Urinary bladder (tissue), 3 donors: ENCODE measurements at regions not wholly inside any gene's neighbourhood (a gene's known extent, or its start where the extent isn't known, plus 50 kb on each side); places are given as distances from the start of the nearest gene placed in this dataset.

ENCODE experiments used
- DNase-seq: peaks from one replicate; pipeline ENCODE4 v3.0.0-alpha.2; 2015; ENCODE audit errors: extremely low spot score
- H3K27ac ChIP-seq: one replicate; pipeline ENCODE4 v1.5.1; 2013; ENCODE audit warnings: low read depth, mild to moderate bottlenecking, moderate library complexity
- H3K36me3 ChIP-seq: one replicate; pipeline ENCODE4 v1.6.1; 2013; ENCODE audit warnings: mild to moderate bottlenecking, moderate library complexity; ENCODE audit not compliant: insufficient read depth
- H3K4me1 ChIP-seq: one replicate; pipeline ENCODE4 v1.6.1; 2013; ENCODE audit warnings: mild to moderate bottlenecking, moderate library complexity; ENCODE audit not compliant: insufficient read depth
- H3K4me3 ChIP-seq: one replicate; pipeline ENCODE4 v1.5.1; 2013; ENCODE audit warnings: low read depth, low read length
- WGBS: extraction: QIAGEN DNeasy Blood & Tissue Kit; methylation state at CpG from one replicate; pipeline ENCODE4 v1.1.7; 2013; 5-methylcytosine and 5-hydroxymethylcytosine counted together
- donor health status: healthy with polysubstance abuse.
- donor health status: healthy.

GRCh38 chr9:79985772-79986171 lies 414.0 kb downstream of the TLE4 start:
- no peak overlapping the region for H3K27ac ChIP-seq
- 90% methylated on average over 5 of the region's 5 CpGs for WGBS

GRCh38 chr9:79985264-79985663 lies 413.5 kb downstream of the TLE4 start:
- DNase-seq: no peak
- no peak overlapping the region for H3K4me3 ChIP-seq
- no peak overlapping the region for H3K27ac ChIP-seq
- H3K36me3 ChIP-seq: no peaks in the 10 kb centered on the region
- 95% methylated on average over 7 of the region's 7 CpGs for WGBS
- no peaks in the 10 kb centered on the region for H3K4me1 ChIP-seq

More at GRCh38 chr9:79985772-79986171, 414.0 kb downstream of the TLE4 start:
- no peak for DNase-seq
- H3K4me3 ChIP-seq: no peak overlapping the region
- no peaks in the 10 kb centered on the region for H3K36me3 ChIP-seq
- H3K4me1 ChIP-seq: no peaks in the 10 kb centered on the region

- Histone ChIP-seq H3K4me1 (no peaks in the 10 kb centered on the region), H3K4me3 (no peak overlapping the region), H3K27ac (no peak overlapping the region), H3K36me3 (no peaks in the 10 kb centered on the region)
- 70% methylated on average over 4 of the region's 4 CpGs for WGBS
- no peak for DNase-seq
Measured at GRCh38 chr9:79984429-79985067, 412.8 kb downstream of the TLE4 start.

- Histone ChIP-seq H3K4me1 (no peaks in the 10 kb centered on the region), H3K27ac (no peak overlapping the region), H3K4me3 (no peak overlapping the region), H3K36me3 (no peaks in the 10 kb centered on the region)
- WGBS: 52% methylated on average over 3 of the region's 3 CpGs
- DNase-seq: no peak
Measured at GRCh38 chr9:79980432-79980831, 408.7 kb downstream of the TLE4 start.

GRCh38 chr9:79977510-79978197 lies 405.9 kb downstream of the TLE4 start:
- no peak overlapping the region for H3K27ac ChIP-seq

DNA sequence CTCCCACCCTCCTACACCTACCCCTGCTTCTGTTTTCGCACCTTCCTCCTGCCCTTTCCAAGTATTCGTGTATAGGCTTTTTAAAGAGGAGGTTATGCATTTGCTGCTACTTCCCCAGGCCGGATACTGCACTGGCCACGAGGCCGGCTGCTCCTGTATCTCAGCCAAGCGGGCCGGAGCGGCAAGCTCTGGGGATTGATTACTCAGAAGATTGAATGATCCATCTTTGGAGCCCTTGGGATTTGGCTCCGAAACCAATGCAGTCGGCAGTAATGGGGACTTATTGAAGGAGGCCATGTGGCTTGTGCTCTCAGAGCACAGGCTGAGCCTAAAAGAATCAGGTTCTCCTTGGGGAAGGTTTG lies 405.3 kb downstream of the TLE4 start:
- Histone ChIP-seq H3K36me3 (no peaks in the 10 kb centered on the region), H3K27ac (no peak overlapping the region), H3K4me3 (no peak overlapping the region), H3K4me1 (no peaks in the 10 kb centered on the region)
- DNase-seq: no peak
- 88% methylated on average over 10 of the region's 10 CpGs for WGBS

More at GRCh38 chr9:79977510-79978197, 405.9 kb downstream of the TLE4 start:
- Histone ChIP-seq H3K36me3 (no peaks in the 10 kb centered on the region), H3K4me3 (no peak overlapping the region), H3K4me1 (no peaks in the 10 kb centered on the region)
- DNase-seq: no peak
- 84% methylated on average over 1 of the region's 1 CpG for WGBS

DNA sequence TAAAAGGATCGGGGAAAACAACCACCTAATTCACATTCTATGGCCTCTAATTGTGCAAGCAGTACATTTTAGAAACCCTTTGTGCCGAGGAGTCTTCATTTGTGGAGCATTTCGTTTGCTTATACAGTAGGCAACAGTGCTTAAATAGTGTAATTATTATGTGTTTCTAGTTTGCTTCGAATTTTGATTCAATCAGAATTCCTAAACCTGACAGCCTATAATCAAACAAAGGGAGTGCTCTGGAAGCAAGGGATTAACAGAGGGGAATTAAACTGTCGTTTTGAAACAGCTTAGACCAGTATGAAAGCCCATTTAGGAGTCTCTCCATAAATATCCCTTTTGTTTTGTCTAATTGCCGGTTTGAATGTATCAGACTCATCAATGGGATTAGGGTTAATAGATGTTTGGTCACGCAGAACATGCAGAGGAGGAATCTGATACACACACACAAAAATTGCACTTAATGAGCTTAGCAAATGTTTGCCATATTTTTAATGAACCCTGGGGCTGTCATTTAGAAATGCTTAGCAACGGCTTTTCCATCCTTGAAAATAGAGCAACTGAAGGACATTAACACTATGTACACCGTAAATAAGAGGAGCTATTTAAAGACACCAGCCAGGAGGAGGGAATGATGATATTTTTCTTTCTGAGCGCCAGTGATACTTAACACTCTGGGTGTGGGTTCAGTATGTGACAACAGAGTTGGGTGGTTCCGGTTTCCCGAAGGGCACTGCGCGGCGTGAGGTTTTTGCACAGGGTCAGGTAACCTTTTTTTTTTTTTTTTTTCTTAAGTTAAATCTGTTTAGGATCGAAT lies 404.7 kb downstream of the TLE4 start:
- H3K4me3 ChIP-seq: no peak overlapping the region
- H3K36me3 ChIP-seq: no peaks in the 10 kb centered on the region
- no peak overlapping the region for H3K27ac ChIP-seq
- WGBS: 86% methylated on average over 16 of the region's 16 CpGs
- DNase-seq: no peak
- H3K4me1 ChIP-seq: no peaks in the 10 kb centered on the region

- H3K4me1 ChIP-seq: no peaks in the 10 kb centered on the region
- 83% methylated on average over 10 of the region's 10 CpGs for WGBS
Measured at GRCh38 chr9:79975621-79976256, 404.0 kb downstream of the TLE4 start.

DNA sequence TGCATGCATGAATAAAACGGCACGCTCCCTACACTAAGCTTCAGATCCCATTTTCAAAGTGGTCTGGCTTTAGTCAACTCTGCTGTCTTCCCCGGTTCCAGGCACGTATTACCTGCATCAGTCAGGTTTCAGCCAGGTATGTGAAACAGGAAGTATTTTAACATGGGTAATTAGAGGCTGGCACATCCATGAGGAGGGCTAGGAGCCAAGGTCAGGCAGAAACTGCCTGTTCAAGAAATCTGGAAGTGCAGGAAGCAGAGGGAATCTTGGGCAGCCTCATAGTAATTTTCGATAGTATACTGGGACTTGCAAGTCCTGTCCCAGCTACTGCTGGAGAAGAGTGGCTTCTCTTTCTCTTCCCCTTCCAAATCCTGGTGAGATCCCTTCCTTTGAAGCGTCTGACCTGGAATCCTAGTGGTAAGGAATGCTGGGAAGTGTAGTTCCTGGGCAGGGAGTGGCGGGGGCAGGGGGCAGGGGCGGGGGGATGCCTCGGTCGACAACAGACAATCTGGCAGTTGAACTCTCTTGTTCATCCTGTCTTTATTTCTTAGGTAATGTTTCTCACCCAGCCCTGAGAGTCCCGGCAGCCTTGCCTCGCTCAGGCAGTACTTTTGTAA lies 403.1 kb downstream of the TLE4 start:
- no peak overlapping the region for H3K4me3 ChIP-seq
- H3K36me3 ChIP-seq: no peaks in the 10 kb centered on the region
- no peak for DNase-seq
- 76% methylated on average over 12 of the region's 12 CpGs for WGBS
- H3K27ac ChIP-seq: no peak overlapping the region
- no peaks in the 10 kb centered on the region for H3K4me1 ChIP-seq

More at GRCh38 chr9:79975621-79976256, 404.0 kb downstream of the TLE4 start:
- Histone ChIP-seq H3K27ac (no peak overlapping the region), H3K36me3 (no peaks in the 10 kb centered on the region), H3K4me3 (no peak overlapping the region)
- DNase-seq: no peak

DNA sequence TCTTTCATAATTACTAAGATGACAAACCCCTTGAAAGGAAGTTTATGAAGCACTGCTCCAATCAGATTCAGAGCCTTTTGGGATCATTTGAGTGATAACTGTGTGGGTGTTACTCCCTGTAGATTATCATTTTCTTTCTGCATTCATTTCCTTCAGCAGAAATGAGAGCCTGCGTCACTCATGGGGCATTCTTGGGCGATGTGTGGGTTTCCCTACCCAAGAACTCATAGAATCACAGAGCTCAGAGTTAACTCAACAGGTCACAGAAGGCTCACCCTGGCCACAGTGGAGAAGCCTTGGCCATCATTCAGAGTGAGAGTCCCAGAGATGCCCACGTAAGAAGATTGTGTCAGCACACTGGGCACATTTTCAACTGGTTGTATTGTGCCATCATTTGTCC lies 401.9 kb downstream of the TLE4 start:
- H3K27ac ChIP-seq: no peak overlapping the region
- H3K36me3 ChIP-seq: no peaks in the 10 kb centered on the region
- no peaks in the 10 kb centered on the region for H3K4me1 ChIP-seq
- H3K4me3 ChIP-seq: no peak overlapping the region
- no peak for DNase-seq
- WGBS: 93% methylated on average over 3 of the region's 3 CpGs

DNA sequence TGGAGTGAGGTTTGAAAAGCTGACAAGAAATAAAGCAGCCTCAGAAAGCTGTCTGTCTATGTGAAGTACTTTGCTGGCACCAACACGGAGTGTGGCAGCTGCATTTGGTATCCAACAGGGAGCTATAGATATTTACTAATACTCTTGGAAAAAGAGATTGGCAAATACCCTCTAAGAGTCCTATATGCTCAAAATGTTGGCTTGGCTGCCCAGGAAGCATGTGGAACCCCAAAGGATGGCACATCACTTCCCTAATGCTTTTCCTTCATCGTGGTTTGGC lies 398.3 kb downstream of the TLE4 start:
- no peak overlapping the region for H3K4me3 ChIP-seq
- WGBS: 89% methylated on average over 2 of the region's 2 CpGs
- H3K27ac ChIP-seq: no peak overlapping the region
- no peak for DNase-seq
- H3K4me1 ChIP-seq: no peaks in the 10 kb centered on the region
- no peaks in the 10 kb centered on the region for H3K36me3 ChIP-seq

DNA sequence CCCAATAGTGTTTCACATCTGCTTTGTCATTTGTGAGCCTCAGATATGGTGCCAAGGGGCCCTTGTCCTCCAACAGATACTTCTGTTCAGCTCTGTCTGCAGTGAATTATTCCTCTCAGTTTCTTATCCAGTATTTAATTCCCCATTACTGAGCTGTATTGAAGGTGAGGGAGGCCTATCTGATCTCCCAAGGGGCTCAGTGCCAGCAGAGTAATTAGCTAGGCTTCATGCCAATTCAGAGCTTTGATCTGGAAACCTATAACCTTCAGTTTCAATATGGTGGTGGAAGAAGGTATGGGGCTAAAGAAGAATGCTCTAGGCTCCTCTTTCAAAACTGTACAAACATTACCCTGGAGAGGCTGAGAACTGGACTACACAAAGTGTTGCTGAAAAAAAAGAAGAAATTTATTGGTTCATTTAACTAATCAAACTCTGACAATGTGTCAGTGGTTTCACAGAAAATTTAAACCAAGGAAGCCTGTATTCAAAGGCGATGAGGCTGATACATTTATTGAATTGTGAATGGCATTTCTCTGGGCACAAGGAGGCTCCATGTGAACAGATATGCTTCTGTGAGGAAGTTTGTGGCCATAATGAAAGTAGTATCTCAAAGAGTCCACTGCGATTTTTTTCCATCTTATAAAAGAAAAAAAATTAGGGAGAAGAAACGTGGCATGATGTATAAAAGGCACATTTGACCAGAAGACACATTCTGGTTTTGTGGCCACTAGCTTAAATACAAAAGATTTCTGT lies 397.8 kb downstream of the TLE4 start:
- Histone ChIP-seq H3K4me1 (no peaks in the 10 kb centered on the region), H3K36me3 (no peaks in the 10 kb centered on the region), H3K4me3 (no peak overlapping the region), H3K27ac (no peak overlapping the region)
- DNase-seq: no peak
- WGBS: 91% methylated on average over 3 of the region's 3 CpGs

DNA sequence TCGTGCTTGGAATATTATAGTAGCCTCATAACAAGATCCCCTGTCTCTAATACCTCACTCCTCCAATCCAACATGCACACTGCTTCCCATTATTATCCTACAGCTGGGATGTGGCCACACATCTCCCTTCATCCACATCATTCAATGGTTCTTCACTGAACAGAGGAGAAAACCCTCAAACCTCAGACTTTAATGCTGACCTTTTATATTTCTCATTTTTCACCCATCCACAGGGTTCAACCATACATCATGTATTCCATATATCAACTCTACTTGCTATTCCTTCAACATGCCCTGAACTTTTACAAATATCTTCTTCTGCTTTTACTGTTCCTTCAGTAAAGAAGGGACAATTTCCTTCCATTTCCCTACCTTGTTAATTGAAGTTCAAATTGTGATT lies 396.8 kb downstream of the TLE4 start:
- DNase-seq: no peak
- Histone ChIP-seq H3K27ac (no peak overlapping the region), H3K36me3 (no peaks in the 10 kb centered on the region), H3K4me3 (no peak overlapping the region), H3K4me1 (no peaks in the 10 kb centered on the region)
- 88% methylated on average over 1 of the region's 1 CpG for WGBS
